NCI-H226 (cell line): ENCODE measurements at regions not wholly inside any gene's neighbourhood (a gene's known extent, or its start where the extent isn't known, plus 50 kb on each side); places are given as distances from the start of the nearest gene placed in this dataset.

ENCODE experiments used
- DNase-seq: peaks from one replicate; pipeline ENCODE4 v3.0.0-alpha.2; 2015

DNA sequence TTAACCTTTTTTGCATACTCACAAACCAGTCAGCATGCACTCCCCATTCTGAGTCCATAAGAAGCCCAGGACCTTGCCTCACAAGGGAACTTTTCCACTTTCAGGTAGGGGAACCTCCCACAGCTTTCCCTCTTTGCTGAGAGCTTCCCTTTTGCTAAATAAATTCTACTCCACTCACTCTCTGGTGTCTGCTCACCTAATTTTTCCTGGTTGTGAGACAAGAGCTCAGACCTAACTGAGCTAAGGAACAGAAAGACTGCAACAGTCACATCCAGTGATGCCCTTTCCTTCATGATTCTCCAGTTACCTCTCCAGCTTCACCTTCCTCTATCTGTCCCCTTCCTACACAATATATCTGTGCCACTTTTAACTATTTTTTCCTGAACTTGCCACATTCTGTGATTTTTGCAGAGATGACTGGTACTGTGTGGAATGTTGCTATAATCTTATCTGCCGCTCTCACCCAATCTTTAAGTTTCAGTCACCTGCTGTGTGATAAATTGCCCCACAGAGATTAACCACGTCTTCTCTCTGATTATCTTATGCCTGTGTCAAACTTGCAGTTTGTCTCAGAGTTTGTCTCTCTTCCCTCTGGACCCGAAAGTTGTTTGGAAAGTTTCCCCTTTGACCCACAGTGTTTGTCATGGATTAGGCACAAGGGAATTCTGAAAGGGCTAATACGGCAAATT, 737.1 kb upstream of the FLRT2 start:
- peak; percentile 51 for DNase-seq

DNA sequence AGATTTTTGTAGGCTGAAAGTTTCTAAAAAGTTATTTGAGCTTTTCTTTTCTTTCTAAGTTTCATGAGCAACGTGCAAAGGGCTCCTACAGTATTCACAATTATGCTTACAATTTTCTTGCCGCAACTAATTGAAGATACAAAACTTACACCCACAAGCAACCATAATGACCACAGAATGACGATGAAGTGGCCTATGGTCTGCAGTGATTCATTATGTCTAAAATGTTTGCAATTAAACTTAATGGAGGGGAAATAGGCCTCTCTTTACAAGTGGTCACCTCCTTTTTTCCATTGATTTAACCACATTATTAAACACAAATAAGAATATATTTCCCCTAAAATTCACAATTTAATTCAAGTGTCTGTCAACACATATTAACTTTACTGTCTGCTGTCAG, 732.6 kb upstream of the FLRT2 start:
- no peak for DNase-seq

DNA sequence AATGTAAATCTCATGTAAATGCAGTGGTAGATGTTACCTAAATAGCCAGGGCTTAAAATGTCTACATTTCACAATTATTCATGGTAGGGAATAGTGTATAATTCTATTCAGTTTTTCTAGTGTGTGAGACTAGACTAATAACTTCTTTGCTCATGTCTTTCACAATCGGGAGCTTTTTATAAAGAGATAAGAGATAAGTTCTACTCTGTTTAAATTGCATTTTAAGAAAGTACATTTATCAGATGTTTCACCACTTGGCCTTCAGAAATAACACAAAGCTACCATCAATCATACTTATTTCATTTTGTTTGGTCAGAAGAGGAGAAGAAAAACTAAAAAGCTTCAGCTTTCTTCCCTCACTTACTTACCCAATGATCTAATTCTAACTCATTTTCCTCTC, 725.5 kb upstream of the FLRT2 start:
- DNase-seq: peak; percentile 63

DNA sequence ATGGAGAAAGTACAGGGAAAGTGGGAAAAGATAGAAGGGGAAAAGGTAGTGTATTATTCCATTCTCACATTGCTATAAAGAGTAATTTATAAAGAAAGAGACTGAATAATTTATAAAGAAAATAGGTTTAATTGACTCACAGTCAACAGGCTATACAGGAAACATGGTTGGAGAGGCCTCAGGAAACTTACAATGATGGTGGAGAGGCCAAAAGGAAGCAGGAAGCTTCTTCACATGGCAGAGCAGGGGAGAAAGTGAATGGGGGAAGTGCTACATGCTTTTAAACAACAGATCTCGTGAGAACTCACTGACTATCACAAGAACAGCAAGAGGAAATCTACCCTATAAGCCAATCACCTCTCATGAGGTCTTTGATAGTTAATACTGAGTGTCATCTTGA, 725.0 kb upstream of the FLRT2 start:
- no peak for DNase-seq

DNA sequence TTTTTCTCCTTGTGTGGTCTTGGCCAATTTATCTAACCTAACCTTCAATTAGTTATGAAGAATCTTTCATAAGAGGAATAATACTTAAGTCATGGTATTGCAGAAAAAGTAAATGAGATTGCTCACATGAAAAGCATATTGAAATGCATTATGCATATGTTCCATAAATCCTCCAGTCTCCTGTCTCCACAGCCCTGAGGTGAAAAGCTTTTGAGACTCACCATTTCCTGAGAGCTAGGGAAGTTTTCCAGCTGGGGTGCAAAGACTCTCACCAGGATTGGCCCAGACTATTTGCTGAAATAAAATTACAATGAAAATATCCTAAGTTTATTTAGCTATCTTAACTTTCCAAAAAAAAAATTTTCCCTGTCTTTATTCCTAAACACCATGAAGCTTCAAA, 723.8 kb upstream of the FLRT2 start:
- peak; percentile 41 for DNase-seq

DNA sequence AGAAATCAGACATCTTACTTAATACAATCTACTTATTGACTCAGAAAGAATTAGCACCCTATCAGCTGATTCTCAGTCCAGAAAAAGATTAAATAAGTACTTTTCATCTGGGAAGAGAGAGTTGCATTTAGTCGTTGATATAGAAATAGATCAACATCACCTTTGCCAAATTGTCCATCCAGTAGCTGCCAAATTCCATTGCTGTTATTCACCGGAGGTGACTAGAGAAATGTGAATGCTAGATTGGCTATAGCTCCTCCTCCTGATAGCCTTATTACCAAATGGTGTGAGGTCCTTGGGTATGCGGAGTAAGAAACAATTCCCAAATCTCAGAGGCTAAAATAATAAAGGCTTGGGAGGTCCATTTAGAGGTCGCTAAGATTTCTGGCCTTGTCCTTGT, 723.3 kb upstream of the FLRT2 start:
- peak; percentile 92 for DNase-seq

DNA sequence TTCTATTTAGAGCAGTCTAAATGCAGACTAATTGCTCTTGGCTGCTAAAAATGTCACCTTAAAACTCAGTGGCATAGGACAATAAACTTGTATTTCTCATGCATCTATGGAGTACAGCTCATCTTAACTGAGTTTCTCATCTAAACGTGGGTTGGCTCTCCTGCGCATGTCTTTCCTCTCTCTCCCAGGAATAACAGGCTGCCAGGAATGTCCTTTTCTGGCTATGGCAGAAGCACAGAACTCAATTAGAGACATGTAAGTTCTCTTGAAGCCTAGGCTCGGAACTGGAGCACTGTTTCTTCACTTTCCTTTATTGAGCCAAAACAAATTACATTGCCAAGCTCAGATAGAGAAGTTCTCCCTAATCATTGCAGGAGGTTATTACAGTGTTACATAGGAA, 722.3 kb upstream of the FLRT2 start:
- DNase-seq: no peak

DNA sequence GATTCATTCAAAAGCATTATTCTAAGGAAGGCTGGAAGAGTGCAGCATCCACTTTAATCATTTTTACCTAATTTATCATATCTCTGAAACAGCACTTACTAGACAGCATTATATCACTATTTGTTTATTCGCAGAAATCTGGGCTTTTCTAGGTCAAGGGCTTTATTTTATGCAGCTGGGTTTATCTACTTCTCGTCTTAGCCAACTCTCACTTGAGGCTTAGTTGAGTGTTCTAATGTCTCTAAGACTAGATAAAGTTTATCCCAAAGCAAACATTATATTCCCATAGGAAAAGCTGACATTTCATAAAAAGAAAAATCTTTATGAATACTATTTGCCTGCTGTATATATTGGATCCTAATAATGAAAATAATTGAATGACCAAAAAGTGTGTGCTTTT, 720.8 kb upstream of the FLRT2 start:
- DNase-seq: no peak

DNA sequence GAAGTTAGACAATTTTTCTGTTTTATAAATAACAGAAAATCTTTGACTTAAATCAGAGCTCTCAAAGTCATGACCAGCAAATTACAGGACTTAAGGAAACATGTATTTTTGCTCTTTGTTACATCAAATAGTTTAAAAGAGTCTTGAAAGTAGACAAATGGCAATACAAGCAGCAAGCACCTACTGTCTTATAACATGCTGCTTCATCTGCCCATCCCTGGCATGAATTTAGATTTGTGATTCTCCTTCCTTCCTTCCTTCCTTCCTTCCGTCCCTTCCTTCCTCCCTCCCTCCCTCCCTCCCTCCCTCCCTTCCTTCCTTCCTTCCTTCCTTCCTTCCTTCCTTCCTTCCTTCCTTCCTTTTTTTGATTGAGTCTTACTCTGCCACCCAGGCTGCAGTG, 715.6 kb upstream of the FLRT2 start:
- DNase-seq: no peak

DNA sequence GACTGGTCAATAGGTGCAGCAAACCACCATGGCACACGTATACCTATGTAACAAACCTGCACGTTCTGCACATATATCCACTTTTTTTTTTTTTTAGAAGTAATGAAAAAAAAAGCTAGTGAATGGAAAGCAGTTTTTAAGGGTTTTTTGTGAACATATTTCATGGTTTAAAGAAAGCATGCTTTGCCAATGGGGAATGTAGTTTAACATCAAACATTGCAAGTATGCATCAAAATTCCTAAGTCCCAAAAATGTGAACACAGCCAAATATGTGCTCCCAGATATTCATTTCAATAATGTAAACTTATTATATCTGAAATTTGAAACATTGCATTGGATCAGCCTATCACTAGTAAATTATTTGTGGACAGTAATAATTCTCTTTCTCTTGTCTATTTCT, 710.4 kb upstream of the FLRT2 start:
- no peak for DNase-seq

DNA sequence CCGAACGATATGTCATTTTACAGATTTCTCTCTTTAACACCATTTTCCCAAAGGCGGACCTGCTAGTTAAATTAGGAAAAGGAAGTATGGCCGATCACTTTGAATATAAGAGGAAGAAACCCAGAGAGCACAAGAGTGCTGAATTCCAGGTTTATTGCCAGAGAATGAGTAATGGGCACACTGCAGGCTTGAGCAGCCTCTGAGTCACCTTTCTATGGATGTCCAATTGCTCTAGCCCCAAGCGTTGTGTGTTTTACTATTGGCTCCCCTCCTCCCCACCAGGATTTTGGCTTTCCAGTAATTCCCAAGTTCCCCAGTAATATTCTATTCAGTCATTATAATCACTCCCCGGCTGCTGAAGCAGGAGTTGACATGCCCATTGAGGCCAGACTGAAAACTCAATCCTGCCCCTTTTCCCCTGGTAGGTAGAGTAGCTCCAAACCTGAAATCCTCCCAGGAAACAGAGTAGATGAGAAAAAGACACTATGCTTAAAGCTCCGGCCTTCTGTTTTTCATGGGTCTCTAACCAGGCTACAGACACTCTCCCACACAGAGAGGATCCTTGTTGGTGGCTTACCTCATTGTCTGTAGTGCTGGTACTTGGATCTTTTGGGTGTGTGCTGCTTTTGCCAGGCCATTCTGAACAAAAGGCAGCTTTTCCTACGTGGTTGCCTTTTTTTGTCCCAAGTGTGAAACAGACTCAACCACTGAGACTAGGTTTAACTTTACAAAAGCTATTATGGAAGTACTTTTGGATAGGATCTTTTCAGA, 704.3 kb upstream of the FLRT2 start:
- peak; percentile 71 for DNase-seq

DNA sequence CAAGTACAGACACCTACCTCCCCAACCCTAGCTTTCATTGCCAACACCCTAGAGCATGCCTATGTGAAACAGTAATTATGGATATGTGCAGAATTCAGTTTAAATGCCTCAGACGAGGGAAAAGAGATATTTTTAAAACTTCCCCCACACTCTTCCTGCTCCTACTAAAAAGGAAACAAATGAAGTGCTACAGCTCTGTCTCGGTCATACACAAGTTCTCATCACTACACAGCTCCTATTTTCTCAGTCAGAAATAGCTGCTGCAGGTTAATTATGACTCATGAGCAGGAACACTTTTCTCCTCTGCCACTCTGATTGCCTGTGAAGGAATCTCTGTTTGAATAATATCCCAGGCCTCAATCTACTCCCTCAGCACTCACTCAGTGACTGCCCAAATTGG, 703.6 kb upstream of the FLRT2 start:
- peak; percentile 55 for DNase-seq

DNA sequence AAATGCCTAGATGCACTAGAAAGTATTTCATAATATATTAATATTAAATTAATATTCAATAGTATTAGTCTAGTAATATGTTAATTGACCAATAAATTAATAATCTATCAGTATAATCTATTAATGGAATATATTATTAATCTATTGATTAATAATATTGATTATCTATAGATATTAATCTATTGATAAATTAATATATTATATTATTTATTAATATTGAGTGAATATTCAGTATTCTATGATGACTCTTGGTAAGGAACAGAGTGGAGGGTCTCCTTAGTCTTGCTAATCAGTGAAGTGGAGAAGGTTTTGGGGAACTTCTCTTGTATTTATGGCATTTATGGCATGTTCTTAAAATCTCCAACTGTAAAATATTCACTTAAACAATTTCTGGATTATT, 679.3 kb upstream of the FLRT2 start:
- DNase-seq: no peak

DNA sequence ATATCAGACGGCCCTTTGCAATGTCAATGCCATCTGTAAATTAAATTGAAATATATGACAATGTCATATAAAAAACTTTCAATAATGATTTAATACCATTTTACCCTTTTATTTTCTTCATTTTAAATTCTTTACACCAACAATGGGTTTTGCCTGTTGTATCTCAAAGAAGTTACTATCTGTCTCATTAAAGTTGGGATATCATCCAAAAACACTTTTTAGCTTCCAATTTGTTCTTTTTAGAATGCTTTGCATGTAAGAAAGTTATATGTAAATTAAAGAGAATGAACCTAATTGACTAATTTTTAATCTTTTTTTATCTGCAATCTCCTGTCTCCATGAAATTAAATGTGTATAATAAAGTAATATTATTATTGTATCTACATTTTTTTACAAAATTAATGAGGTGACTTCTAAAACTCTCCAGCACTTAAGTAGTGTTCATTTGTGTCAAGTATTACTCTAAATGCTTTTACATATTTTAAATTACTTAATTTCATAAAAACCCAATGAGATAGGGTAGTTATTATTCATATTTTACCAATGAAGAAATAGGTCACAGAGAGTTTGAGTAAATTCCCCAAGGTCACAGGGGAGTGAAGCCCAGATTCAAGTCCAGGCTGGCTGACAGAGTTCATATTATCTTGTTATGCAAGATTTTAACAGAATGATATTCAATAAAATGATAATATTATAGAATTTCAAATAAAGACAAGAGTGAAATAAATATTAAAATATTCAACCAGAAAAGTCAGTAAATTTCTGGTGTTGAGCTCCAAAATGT, 673.0 kb upstream of the FLRT2 start:
- peak; percentile 6 for DNase-seq

DNA sequence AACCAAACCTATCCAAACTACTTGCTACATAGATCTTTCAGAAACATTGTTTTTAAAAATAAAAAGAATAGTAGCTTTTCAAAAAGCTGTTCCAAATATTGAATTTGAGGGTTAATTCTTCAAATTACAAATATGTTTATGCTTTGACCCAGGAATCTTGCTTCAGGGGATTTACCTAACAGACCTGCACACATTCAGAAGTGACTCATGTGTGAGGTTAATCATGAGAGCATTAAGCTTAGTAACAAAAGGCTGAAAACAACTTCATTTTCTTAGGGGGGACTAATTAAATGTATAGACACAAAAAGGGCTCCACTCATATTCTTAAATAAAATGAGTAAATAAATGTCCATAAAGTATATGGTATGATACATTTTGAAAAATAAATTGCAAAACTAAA, 672.4 kb upstream of the FLRT2 start:
- peak; percentile 57 for DNase-seq

DNA sequence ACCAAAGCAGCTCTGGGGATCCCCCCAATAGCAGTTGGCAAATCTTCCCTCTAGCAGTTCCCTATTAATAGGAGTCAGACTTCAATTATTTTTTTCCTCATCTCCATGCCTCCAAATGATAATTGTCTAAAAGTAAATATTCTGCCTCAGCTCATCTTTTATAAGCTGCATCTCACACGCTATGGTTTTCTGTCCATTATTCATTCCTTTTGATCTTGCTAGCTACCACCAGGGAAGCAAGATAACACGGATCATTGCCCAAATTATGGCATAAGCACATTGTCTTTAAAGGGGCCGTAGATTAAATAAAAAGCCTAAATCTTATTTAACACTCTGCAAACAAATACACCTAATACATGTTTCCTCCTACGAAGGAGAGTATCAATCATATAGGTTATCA, 670.8 kb upstream of the FLRT2 start:
- no peak for DNase-seq

DNA sequence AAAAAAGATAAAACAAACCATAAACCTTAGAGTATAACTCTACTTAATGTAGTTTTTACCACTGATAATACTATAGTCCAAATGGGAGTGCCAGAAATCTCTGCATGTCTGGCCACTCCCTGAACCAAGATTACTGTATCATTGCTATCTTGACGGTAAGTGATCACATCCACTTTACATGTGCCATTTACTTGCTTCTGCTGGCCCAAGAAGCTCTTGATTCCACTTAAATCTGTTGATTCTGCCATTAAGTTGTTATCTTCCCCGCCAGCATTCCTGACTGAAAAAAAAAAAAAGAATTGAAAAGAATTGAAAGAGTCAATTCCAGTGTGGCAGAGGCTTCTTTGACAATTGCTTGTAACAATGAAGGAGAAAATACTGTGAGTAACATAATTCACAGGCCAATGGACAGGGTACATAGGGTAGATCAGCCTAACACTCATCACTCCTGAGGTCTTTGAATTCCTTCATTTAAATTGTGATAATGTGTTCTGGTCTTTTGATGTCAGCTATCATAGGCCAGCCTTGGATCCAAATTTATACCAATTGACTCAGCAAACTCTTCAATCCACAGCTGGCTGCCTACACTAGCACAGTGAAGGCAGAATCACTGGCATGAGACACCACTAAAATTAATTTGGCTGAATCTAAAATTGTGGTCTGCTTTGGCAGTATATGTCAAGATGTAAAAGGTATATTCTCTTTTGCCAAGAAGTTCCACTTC, 665.2 kb upstream of the FLRT2 start:
- DNase-seq: no peak

DNA sequence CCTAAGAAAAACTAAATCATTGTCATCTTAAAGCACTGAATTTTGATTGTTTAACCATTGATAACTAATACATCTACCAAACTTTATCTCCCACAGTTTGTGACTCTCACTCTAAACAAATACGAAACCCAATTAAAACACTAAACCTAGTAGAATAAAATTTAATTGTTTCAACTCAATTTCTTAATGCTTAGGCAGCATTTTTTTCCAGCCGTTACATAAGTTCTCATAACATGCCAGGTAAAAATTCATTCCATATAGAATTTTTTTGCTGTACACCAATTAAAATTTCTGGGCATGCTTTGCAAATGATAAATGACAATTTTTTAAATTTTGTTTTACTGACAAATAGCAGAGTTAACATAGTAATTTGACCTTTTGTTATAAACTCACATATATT, 658.2 kb upstream of the FLRT2 start:
- DNase-seq: no peak

DNA sequence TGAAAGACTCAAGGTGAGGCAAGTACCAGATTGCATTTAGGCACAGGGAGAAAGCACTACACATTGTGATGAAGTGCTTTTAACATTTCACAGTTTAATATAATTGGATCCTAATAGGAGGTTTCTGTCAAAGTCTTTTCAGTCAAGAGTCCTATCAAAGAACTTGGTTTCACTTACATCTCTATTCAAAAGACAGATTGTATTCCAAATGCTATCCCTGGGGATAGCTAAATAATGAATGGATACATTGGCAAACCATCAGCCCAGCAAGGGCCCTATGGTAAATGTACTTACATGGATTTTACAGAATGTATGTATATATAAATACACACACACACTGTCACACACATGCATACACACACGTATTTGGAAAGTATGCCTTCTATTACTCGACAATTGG, 655.5 kb upstream of the FLRT2 start:
- DNase-seq: no peak

DNA sequence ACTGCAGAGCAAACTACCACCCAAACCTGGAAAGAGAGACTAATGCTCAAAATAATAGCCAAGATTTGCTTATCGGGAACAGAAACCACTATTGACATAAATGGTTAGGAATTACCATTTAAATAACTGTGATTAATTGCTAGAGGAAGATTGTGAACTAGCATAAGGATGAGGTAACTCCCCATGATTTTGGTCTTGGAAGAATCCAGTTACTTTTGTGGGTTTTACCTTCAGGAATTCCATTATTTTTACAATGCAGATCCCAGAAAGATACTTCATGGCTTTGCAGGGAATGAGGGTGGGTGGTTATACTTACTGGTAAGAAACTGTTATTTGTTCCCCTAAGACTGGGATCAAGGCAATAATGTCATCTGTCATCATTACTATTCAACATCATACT, 652.9 kb upstream of the FLRT2 start:
- no peak for DNase-seq

DNA sequence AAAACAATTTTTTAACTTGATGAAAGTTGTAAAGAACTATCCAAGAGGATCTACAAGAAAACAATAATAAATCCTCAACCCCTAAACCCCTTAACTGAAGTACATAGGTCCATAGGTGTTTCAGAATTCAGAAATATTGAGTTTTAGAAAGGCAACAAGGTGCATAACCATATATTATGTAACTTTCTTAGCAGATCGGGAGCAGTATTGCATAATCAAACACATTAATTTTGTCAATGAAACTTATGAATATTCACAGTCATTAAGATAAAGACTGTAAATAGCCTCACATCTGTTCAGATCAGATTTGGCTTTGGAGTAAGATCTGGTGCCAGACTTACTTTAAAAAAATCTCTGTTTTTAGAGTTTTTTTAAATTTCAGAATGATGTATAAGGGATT, 647.1 kb upstream of the FLRT2 start:
- no peak for DNase-seq

DNA sequence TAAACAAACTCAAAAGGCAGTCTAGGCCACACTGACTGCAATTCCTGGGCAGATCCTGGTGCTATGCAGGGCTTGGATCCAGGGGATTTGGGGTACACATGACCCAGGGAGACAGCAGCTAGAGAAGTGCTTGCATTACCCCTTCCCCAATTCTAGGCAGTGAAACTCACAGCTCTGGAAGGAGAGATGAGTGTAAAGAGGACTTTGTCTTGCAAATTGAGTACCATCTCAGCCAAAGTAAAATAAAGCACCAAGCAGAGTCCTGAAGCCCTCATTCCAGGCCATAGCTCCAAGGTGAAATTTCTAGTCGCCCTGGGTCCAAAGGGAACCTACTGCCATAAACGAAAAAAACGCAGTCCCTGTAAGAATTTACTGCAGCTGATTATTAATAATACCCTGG, 644.9 kb upstream of the FLRT2 start:
- DNase-seq: no peak

DNA sequence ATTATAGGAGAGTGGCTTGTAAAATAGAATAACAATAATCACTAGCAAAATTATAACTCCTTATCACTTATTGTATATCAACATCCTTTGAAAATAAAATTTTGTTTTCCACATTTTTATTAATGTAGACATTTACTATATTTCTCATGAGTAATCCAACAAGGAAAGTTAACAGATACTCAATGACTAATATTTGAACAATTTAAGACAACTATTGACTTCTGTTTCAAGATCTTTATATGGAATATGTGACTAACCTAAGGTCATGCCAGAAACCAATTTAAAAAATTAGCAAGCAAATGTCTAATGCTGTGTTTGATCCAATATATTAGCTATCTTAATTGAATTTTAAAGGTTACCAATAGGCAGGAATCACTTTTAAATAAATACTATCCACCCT, 638.5 kb upstream of the FLRT2 start:
- no peak for DNase-seq
